ENCODE measurements at regions not wholly inside any gene's neighbourhood (a gene's known extent, or its start where the extent isn't known, plus 50 kb on each side); places are given as distances from the start of the nearest gene placed in this dataset.

DNA sequence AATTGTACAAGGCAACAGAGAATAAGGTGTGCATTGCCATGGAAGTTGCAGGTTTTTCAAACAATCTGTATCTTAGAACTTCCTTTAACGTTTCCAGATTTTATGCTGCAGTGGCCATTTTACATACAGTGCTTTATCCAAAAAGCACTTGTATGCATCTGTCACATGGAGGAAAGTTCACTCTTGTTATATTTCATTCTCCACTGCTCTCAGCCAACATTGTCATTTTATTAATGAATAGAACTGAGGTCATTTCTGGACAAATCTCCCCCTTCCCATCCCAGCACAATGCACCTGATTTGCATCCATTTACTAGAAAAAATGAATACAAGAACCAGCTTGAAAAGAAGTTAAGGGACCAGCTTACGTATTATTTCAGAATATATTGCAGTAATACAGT, 342.0 kb downstream of the USP25 start:
- H3K27ac Mint-ChIP-seq = peak overlapping the region; percentile 11
- DNase-seq (ENCODE audit: extremely low spot score, unreplicated experiment) = no peak

GRCh38 chr21:16072221-16072620, 342.4 kb downstream of the USP25 start:
- peak overlapping the region; percentile 11 for H3K27ac Mint-ChIP-seq
- TF ChIP-seq, protein P1, sequence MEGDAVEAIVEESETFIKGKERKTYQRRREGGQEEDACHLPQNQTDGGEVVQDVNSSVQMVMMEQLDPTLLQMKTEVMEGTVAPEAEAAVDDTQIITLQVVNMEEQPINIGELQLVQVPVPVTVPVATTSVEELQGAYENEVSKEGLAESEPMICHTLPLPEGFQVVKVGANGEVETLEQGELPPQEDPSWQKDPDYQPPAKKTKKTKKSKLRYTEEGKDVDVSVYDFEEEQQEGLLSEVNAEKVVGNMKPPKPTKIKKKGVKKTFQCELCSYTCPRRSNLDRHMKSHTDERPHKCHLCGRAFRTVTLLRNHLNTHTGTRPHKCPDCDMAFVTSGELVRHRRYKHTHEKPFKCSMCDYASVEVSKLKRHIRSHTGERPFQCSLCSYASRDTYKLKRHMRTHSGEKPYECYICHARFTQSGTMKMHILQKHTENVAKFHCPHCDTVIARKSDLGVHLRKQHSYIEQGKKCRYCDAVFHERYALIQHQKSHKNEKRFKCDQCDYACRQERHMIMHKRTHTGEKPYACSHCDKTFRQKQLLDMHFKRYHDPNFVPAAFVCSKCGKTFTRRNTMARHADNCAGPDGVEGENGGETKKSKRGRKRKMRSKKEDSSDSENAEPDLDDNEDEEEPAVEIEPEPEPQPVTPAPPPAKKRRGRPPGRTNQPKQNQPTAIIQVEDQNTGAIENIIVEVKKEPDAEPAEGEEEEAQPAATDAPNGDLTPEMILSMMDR (conservative IDR thresholded peaks at IDR 0.05) = no peak

More for the DNA sequence above, 342.0 kb downstream of the USP25 start:
- Mint-ChIP-seq H3K36me3 (no peaks in the 10 kb centered on the region), H3K4me1 (ENCODE audit: unreplicated experiment) (peaks cover 35% of the 10 kb centered on the region), H3K9me3 (no peaks in the 10 kb centered on the region), H3K27me3 (no peaks in the 10 kb centered on the region), H3K4me3 (peak overlapping the region; percentile 40)
- TF ChIP-seq, protein P1 (conservative IDR thresholded peaks at IDR 0.05) = no peak

GRCh38 chr21:16072737-16073136, 343.0 kb downstream of the USP25 start:
- no peaks in the 10 kb centered on the region for H3K36me3 Mint-ChIP-seq
- no peak overlapping the region for H3K27ac Mint-ChIP-seq
- H3K4me3 Mint-ChIP-seq = peak overlapping the region; percentile 20
- peaks cover 4% of the 10 kb centered on the region for H3K9me3 Mint-ChIP-seq
- H3K27me3 Mint-ChIP-seq = no peaks in the 10 kb centered on the region
- DNase-seq (ENCODE audit: extremely low spot score, unreplicated experiment) = no peak
- peaks cover 35% of the 10 kb centered on the region for H3K4me1 Mint-ChIP-seq (ENCODE audit: unreplicated experiment)
- TF ChIP-seq, protein P1 (conservative IDR thresholded peaks at IDR 0.05) = no peak

More at GRCh38 chr21:16072221-16072620, 342.4 kb downstream of the USP25 start:
- Mint-ChIP-seq H3K27me3 (no peaks in the 10 kb centered on the region), H3K4me1 (ENCODE audit: unreplicated experiment) (peaks cover 35% of the 10 kb centered on the region), H3K4me3 (no peak overlapping the region), H3K9me3 (peaks cover 4% of the 10 kb centered on the region), H3K36me3 (no peaks in the 10 kb centered on the region)
- DNase-seq (ENCODE audit: extremely low spot score, unreplicated experiment) = no peak

GRCh38 chr21:16073586-16073985, 343.8 kb downstream of the USP25 start:
- H3K4me1 Mint-ChIP-seq (ENCODE audit: unreplicated experiment) = peaks cover 35% of the 10 kb centered on the region
- H3K27me3 Mint-ChIP-seq = no peaks in the 10 kb centered on the region
- DNase-seq (ENCODE audit: extremely low spot score, unreplicated experiment) = no peak
- no peaks in the 10 kb centered on the region for H3K36me3 Mint-ChIP-seq
- peaks cover 4% of the 10 kb centered on the region for H3K9me3 Mint-ChIP-seq
- no peak overlapping the region for H3K4me3 Mint-ChIP-seq
- no peak overlapping the region for H3K27ac Mint-ChIP-seq
- TF ChIP-seq, protein P1 (conservative IDR thresholded peaks at IDR 0.05) = no peak

- Mint-ChIP-seq H3K4me1 (ENCODE audit: unreplicated experiment) (peaks cover 35% of the 10 kb centered on the region), H3K9me3 (peaks cover 4% of the 10 kb centered on the region), H3K27me3 (no peaks in the 10 kb centered on the region), H3K36me3 (no peaks in the 10 kb centered on the region), H3K27ac (no peak overlapping the region), H3K4me3 (no peak overlapping the region)
- TF ChIP-seq, protein P1 (conservative IDR thresholded peaks at IDR 0.05) = no peak
- DNase-seq (ENCODE audit: extremely low spot score, unreplicated experiment) = no peak
Observed at GRCh38 chr21:16074950-16075489, 345.2 kb downstream of the USP25 start.

Measured in type B pancreatic cell (in vitro differentiated cells).